ENCODE measurements at regions not wholly inside any gene's neighbourhood (a gene's known extent, or its start where the extent isn't known, plus 50 kb on each side); places are given as distances from the start of the nearest gene placed in this dataset.

- TF ChIP-seq CTCF (IDR thresholded peaks at IDR 0.05) (no peak), POLR2AphosphoS5 (IDR thresholded peaks at IDR 0.05) (no peak), POLR2A (IDR thresholded peaks at IDR 0.05) (no peak)
Measured at GRCh38 chr12:46574847-46575246, 202.3 kb upstream of the SLC38A2 start.
